SHP77 treated with DMSO at 0.1 percent for 48 hours (cell line): ENCODE measurements at regions not wholly inside any gene's neighbourhood (a gene's known extent, or its start where the extent isn't known, plus 50 kb on each side); places are given as distances from the start of the nearest gene placed in this dataset.

ENCODE experiments used
- DNase-seq: peaks from one replicate; lab custom pipeline; 2025; lab: John Stamatoyannopoulos, UW

GRCh38 chr16:55271945-55272513, 52.0 kb upstream of the IRX6 start:
- DNase-seq = no peak

- DNase-seq = no peak
Measured at GRCh38 chr16:55272744-55273143, 51.3 kb upstream of the IRX6 start.

GRCh38 chr16:55273356-55273755, 50.6 kb upstream of the IRX6 start:
- DNase-seq = no peak

GRCh38 chr16:55273959-55274358, 50.0 kb upstream of the IRX6 start:
- DNase-seq = no peak
